Glutamatergic neuron (in vitro differentiated cells): ENCODE measurements at regions not wholly inside any gene's neighbourhood (a gene's known extent, or its start where the extent isn't known, plus 50 kb on each side); places are given as distances from the start of the nearest gene placed in this dataset.

Experiments used
- DNase-seq: peaks from one replicate; pipeline ENCODE4 v3.0.0; 2022
- H3K27ac Mint-ChIP-seq: one replicate; pipeline ENCODE4 v1.8.0; 2020; ENCODE audit warnings: mild to moderate bottlenecking, mixed read lengths, inconsistent platforms; ENCODE audit not compliant: unreplicated experiment
- H3K27me3 Mint-ChIP-seq: one replicate; pipeline ENCODE4 v1.8.0; 2020; ENCODE audit warnings: mild to moderate bottlenecking, moderate library complexity, mixed read lengths, inconsistent platforms; ENCODE audit not compliant: unreplicated experiment
- H3K36me3 Mint-ChIP-seq: one replicate; pipeline ENCODE4 v1.8.0; 2020; ENCODE audit warnings: mild to moderate bottlenecking, mixed read lengths, inconsistent platforms; ENCODE audit not compliant: unreplicated experiment
- H3K4me1 Mint-ChIP-seq: one replicate; pipeline ENCODE4 v1.8.0; 2020; ENCODE audit warnings: mild to moderate bottlenecking, low read depth, mixed read lengths, inconsistent platforms; ENCODE audit not compliant: unreplicated experiment
- H3K4me3 Mint-ChIP-seq: one replicate; pipeline ENCODE4 v1.8.0; 2020; ENCODE audit warnings: mild to moderate bottlenecking, mixed read lengths, inconsistent platforms; ENCODE audit not compliant: unreplicated experiment
- H3K9me3 Mint-ChIP-seq: one replicate; pipeline ENCODE4 v1.8.0; 2020; ENCODE audit warnings: mild to moderate bottlenecking, moderate library complexity, mixed read lengths, inconsistent platforms; ENCODE audit not compliant: unreplicated experiment
- TF ChIP-seq, protein P1 (sequence below): fragments of 200-600 bp; sonication (generic); IDR thresholded peaks from one replicate; pipeline ENCODE4 v1.5.0; 2021; ENCODE audit not compliant: partially characterized antibody, unreplicated experiment

DNA sequence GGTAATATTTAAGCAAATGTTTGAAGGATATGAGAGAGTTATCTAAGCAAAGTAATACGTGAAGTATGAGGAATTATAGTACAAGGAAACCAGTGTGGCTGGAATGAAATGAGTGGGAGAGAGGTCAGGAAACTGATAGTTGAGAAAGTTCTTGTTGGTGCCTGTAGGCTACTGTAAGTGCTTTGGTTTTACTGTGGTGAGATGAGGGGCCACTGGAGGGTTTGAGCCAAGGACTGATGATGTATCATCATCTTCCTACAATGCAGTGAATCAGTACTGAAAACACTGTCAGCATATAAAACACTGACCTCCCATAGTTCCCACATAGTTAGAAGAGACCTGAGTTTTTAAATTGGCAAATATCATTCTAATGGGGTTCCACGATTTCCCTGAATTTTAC, 367.5 kb upstream of the CTSO start:
- no peak overlapping the region for H3K27ac Mint-ChIP-seq
- no peak for DNase-seq
- no peak overlapping the region for H3K4me3 Mint-ChIP-seq
- H3K27me3 Mint-ChIP-seq, result peaks cover 1% of the 10 kb centered on the region
- H3K4me1 Mint-ChIP-seq, result no peaks in the 10 kb centered on the region
- peaks cover 4% of the 10 kb centered on the region for H3K36me3 Mint-ChIP-seq
- TF ChIP-seq, protein P1, sequence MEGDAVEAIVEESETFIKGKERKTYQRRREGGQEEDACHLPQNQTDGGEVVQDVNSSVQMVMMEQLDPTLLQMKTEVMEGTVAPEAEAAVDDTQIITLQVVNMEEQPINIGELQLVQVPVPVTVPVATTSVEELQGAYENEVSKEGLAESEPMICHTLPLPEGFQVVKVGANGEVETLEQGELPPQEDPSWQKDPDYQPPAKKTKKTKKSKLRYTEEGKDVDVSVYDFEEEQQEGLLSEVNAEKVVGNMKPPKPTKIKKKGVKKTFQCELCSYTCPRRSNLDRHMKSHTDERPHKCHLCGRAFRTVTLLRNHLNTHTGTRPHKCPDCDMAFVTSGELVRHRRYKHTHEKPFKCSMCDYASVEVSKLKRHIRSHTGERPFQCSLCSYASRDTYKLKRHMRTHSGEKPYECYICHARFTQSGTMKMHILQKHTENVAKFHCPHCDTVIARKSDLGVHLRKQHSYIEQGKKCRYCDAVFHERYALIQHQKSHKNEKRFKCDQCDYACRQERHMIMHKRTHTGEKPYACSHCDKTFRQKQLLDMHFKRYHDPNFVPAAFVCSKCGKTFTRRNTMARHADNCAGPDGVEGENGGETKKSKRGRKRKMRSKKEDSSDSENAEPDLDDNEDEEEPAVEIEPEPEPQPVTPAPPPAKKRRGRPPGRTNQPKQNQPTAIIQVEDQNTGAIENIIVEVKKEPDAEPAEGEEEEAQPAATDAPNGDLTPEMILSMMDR, result no peak
- H3K9me3 Mint-ChIP-seq, result peaks cover 2% of the 10 kb centered on the region

DNA sequence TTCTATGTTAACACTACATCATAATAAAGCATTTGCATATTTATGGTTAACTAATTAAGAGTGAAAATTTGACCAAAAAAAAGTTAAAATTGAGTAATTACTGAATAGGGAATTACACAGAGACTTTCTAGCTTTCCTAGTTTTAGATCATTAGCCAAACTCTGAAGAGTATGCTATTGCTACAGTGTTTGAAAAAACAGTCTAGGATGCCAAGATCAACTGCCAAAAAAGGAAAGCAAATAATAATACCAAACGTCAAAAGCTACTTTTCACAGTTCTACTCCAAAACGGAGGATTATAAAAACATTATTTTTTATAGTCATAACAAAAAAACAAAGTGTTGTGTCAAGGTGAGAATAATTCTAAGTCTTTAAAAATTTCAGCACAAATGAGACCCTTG, 359.8 kb upstream of the CTSO start:
- peaks cover 2% of the 10 kb centered on the region for H3K9me3 Mint-ChIP-seq

DNA sequence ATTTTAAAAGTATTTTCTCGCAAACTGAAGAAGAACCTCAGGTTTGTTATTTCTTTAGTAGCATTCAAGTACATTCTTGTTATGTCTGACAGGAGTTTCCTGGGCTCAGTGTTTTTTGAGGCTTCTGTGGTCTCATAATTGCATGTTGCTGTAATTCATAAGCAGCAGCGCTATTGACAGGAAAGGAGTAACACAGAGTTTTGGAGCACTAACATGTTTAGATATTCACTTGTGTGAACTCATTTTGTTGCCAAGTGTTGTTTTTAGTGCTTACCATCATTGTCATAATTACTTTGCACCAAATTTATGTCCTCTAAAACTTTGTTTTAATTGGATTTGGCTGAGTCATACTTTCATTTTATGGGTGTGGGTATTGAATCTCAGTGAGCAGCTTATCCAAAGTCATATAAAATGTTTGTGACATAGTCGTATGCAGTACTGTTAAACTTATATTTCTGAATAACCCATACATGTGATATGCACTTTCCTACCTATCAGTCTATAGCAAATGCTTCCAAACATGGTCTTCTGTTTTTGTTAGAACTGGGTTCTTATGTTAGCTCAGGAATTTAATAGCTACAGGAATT, 358.7 kb upstream of the CTSO start:
- peaks cover 1% of the 10 kb centered on the region for H3K27me3 Mint-ChIP-seq

More for the DNA sequence above, 359.8 kb upstream of the CTSO start:
- H3K27me3 Mint-ChIP-seq, result peaks cover 1% of the 10 kb centered on the region
- no peak for DNase-seq
- no peak overlapping the region for H3K27ac Mint-ChIP-seq
- TF ChIP-seq, protein P1, result no peak
- peaks cover 2% of the 10 kb centered on the region for H3K4me1 Mint-ChIP-seq
- H3K4me3 Mint-ChIP-seq, result no peak overlapping the region
- peaks cover 4% of the 10 kb centered on the region for H3K36me3 Mint-ChIP-seq

DNA sequence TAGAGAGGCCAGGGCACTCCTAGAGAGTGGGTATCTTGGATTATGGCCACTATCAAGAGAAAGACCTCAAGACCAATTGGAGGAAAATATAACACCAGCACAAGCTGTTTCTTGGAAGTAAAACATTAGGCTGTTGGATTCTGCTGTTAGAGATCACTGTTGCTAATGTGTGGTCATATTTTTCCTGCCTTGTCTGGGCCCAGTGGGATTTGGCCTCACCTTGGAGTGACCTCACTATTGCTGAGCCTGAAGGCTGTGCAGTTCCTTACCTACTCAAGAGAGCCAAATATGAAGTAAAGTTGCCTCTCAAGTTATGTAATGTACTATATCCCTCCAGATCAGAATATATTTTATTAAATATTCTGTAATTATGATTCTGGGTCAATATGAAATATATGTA, 355.4 kb upstream of the CTSO start:
- peaks cover 4% of the 10 kb centered on the region for H3K4me1 Mint-ChIP-seq
- H3K27me3 Mint-ChIP-seq, result no peaks in the 10 kb centered on the region
- no peak overlapping the region for H3K4me3 Mint-ChIP-seq
- no peaks in the 10 kb centered on the region for H3K36me3 Mint-ChIP-seq
- no peak for DNase-seq
- TF ChIP-seq, protein P1, result no peak
- H3K27ac Mint-ChIP-seq, result no peak overlapping the region
- H3K9me3 Mint-ChIP-seq, result no peaks in the 10 kb centered on the region

More for the DNA sequence above, 358.7 kb upstream of the CTSO start:
- Mint-ChIP-seq H3K27ac (no peak overlapping the region), H3K4me1 (peaks cover 2% of the 10 kb centered on the region), H3K9me3 (peaks cover 2% of the 10 kb centered on the region), H3K36me3 (peaks cover 4% of the 10 kb centered on the region), H3K4me3 (no peak overlapping the region)
- DNase-seq, result no peak
- TF ChIP-seq, protein P1, result no peak

DNA sequence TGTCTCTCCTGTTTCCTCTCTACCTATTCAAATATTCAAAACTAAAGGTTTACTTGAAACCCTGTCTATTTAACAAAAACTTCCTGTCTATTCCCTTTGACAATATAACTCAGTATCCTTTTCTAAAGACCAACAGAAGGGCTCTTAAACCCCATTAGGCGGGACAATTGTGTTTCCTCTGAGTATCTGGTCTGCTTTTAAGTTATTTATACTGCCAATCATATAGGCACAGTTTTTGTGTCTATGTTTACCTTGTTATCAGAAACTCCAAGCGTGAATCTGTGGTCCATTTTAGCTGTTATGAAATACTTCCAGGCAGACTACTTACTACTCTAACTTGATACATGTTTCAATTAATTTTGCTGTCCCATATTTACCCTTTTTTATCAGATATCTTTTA, 350.0 kb upstream of the CTSO start:
- no peak for DNase-seq
- peaks cover 10% of the 10 kb centered on the region for H3K4me1 Mint-ChIP-seq
- no peak overlapping the region for H3K4me3 Mint-ChIP-seq
- no peaks in the 10 kb centered on the region for H3K9me3 Mint-ChIP-seq
- H3K27me3 Mint-ChIP-seq, result no peaks in the 10 kb centered on the region
- H3K36me3 Mint-ChIP-seq, result no peaks in the 10 kb centered on the region
- no peak overlapping the region for H3K27ac Mint-ChIP-seq
- TF ChIP-seq, protein P1, result no peak
